ENCODE measurements at regions not wholly inside any gene's neighbourhood (a gene's known extent, or its start where the extent isn't known, plus 50 kb on each side); places are given as distances from the start of the nearest gene placed in this dataset.

DNA sequence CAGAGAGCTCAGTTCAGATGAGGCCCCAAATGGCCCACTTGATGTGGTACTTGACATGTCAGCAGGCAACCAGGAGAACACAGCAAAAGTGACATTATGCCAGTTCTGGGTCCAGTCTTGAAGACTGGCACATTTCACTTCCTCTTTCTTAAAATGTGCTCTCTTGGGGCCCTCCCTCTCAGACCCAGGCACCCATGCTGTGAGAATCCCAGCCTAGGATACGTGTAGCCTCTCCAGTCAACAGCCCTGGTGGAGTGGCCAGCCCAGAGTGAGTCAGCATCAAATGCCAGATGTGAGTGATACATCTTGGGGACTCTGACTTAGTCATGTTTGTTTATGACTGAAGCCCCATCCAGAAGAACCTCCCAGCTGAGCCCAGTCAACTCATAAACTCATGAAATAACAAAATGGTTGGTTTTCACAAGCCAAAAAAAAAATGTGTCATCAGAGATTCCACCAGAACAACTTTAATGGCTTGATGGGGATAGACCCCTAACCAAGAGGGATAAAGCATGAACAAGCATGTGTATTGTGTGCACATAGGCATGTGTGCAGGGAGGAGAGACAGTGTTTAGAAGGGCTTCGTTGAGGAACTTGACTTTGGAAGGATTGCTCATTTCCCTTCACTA is 82.5 kb upstream of the TNRC6C start:
- TF ChIP-seq, protein P1, sequence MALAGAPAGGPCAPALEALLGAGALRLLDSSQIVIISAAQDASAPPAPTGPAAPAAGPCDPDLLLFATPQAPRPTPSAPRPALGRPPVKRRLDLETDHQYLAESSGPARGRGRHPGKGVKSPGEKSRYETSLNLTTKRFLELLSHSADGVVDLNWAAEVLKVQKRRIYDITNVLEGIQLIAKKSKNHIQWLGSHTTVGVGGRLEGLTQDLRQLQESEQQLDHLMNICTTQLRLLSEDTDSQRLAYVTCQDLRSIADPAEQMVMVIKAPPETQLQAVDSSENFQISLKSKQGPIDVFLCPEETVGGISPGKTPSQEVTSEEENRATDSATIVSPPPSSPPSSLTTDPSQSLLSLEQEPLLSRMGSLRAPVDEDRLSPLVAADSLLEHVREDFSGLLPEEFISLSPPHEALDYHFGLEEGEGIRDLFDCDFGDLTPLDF (CRISPR knock-in tag; IDR thresholded peaks at IDR 0.05): no peak
- TF ChIP-seq, protein P2, sequence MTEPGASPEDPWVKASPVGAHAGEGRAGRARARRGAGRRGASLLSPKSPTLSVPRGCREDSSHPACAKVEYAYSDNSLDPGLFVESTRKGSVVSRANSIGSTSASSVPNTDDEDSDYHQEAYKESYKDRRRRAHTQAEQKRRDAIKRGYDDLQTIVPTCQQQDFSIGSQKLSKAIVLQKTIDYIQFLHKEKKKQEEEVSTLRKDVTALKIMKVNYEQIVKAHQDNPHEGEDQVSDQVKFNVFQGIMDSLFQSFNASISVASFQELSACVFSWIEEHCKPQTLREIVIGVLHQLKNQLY (CRISPR knock-in tag; IDR thresholded peaks at IDR 0.05): no peak
- TF ChIP-seq, protein P3, sequence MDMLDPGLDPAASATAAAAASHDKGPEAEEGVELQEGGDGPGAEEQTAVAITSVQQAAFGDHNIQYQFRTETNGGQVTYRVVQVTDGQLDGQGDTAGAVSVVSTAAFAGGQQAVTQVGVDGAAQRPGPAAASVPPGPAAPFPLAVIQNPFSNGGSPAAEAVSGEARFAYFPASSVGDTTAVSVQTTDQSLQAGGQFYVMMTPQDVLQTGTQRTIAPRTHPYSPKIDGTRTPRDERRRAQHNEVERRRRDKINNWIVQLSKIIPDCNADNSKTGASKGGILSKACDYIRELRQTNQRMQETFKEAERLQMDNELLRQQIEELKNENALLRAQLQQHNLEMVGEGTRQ (CRISPR knock-in tag; IDR thresholded peaks at IDR 0.05): no peak
- no peak for TF ChIP-seq NR2C2 (CRISPR knock-in tag; IDR thresholded peaks at IDR 0.05)
- no peak for TF ChIP-seq ELF4 (CRISPR knock-in tag; IDR thresholded peaks at IDR 0.05; ENCODE audit: low read depth)
- no peak for TF ChIP-seq EMX1 (CRISPR knock-in tag; IDR thresholded peaks at IDR 0.05)
- TF ChIP-seq, protein P4, sequence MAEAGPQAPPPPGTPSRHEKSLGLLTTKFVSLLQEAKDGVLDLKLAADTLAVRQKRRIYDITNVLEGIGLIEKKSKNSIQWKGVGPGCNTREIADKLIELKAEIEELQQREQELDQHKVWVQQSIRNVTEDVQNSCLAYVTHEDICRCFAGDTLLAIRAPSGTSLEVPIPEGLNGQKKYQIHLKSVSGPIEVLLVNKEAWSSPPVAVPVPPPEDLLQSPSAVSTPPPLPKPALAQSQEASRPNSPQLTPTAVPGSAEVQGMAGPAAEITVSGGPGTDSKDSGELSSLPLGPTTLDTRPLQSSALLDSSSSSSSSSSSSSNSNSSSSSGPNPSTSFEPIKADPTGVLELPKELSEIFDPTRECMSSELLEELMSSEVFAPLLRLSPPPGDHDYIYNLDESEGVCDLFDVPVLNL (CRISPR knock-in tag; IDR thresholded peaks at IDR 0.05; ENCODE audit: borderline replicate concordance, low read depth): no peak
- TF ChIP-seq, protein P5, sequence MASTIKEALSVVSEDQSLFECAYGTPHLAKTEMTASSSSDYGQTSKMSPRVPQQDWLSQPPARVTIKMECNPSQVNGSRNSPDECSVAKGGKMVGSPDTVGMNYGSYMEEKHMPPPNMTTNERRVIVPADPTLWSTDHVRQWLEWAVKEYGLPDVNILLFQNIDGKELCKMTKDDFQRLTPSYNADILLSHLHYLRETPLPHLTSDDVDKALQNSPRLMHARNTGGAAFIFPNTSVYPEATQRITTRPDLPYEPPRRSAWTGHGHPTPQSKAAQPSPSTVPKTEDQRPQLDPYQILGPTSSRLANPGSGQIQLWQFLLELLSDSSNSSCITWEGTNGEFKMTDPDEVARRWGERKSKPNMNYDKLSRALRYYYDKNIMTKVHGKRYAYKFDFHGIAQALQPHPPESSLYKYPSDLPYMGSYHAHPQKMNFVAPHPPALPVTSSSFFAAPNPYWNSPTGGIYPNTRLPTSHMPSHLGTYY (CRISPR knock-in tag; IDR thresholded peaks at IDR 0.05): no peak
- TF ChIP-seq, protein P6, sequence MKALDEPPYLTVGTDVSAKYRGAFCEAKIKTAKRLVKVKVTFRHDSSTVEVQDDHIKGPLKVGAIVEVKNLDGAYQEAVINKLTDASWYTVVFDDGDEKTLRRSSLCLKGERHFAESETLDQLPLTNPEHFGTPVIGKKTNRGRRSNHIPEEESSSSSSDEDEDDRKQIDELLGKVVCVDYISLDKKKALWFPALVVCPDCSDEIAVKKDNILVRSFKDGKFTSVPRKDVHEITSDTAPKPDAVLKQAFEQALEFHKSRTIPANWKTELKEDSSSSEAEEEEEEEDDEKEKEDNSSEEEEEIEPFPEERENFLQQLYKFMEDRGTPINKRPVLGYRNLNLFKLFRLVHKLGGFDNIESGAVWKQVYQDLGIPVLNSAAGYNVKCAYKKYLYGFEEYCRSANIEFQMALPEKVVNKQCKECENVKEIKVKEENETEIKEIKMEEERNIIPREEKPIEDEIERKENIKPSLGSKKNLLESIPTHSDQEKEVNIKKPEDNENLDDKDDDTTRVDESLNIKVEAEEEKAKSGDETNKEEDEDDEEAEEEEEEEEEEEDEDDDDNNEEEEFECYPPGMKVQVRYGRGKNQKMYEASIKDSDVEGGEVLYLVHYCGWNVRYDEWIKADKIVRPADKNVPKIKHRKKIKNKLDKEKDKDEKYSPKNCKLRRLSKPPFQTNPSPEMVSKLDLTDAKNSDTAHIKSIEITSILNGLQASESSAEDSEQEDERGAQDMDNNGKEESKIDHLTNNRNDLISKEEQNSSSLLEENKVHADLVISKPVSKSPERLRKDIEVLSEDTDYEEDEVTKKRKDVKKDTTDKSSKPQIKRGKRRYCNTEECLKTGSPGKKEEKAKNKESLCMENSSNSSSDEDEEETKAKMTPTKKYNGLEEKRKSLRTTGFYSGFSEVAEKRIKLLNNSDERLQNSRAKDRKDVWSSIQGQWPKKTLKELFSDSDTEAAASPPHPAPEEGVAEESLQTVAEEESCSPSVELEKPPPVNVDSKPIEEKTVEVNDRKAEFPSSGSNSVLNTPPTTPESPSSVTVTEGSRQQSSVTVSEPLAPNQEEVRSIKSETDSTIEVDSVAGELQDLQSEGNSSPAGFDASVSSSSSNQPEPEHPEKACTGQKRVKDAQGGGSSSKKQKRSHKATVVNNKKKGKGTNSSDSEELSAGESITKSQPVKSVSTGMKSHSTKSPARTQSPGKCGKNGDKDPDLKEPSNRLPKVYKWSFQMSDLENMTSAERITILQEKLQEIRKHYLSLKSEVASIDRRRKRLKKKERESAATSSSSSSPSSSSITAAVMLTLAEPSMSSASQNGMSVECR (CRISPR knock-in tag; IDR thresholded peaks at IDR 0.05; ENCODE audit: borderline replicate concordance): no peak
- TF ChIP-seq GRHL2 (CRISPR knock-in tag; IDR thresholded peaks at IDR 0.05; ENCODE audit: insufficient replicate concordance, severe bottlenecking): no peak
- TF ChIP-seq, protein P7, sequence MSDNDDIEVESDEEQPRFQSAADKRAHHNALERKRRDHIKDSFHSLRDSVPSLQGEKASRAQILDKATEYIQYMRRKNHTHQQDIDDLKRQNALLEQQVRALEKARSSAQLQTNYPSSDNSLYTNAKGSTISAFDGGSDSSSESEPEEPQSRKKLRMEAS (CRISPR knock-in tag; IDR thresholded peaks at IDR 0.05): no peak
- no peak for TF ChIP-seq ESRRA (CRISPR knock-in tag; IDR thresholded peaks at IDR 0.05; ENCODE audit: borderline replicate concordance)
- TF ChIP-seq FOXK1 (CRISPR knock-in tag; IDR thresholded peaks at IDR 0.05): no peak
- no peak for TF ChIP-seq SP1 (CRISPR knock-in tag; conservative IDR thresholded peaks at IDR 0.05)
- TF ChIP-seq, protein P8, sequence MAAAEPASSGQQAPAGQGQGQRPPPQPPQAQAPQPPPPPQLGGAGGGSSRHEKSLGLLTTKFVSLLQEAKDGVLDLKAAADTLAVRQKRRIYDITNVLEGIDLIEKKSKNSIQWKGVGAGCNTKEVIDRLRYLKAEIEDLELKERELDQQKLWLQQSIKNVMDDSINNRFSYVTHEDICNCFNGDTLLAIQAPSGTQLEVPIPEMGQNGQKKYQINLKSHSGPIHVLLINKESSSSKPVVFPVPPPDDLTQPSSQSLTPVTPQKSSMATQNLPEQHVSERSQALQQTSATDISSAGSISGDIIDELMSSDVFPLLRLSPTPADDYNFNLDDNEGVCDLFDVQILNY (CRISPR knock-in tag; IDR thresholded peaks at IDR 0.05): no peak
- TF ChIP-seq ZNF263 (CRISPR knock-in tag; IDR thresholded peaks at IDR 0.05; ENCODE audit: low read depth): no peak
- no peak for TF ChIP-seq GTF2I (CRISPR knock-in tag; conservative IDR thresholded peaks at IDR 0.05)
- TF ChIP-seq IRF2 (CRISPR knock-in tag; IDR thresholded peaks at IDR 0.05; ENCODE audit: borderline replicate concordance, low read depth): no peak
- TF ChIP-seq, protein P9, sequence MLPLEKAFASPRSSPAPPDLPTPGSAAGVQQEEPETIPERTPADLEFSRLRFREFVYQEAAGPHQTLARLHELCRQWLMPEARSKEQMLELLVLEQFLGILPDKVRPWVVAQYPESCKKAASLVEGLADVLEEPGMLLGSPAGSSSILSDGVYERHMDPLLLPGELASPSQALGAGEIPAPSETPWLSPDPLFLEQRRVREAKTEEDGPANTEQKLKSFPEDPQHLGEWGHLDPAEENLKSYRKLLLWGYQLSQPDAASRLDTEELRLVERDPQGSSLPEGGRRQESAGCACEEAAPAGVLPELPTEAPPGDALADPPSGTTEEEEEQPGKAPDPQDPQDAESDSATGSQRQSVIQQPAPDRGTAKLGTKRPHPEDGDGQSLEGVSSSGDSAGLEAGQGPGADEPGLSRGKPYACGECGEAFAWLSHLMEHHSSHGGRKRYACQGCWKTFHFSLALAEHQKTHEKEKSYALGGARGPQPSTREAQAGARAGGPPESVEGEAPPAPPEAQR (CRISPR knock-in tag; IDR thresholded peaks at IDR 0.05): no peak
- TF ChIP-seq, protein P10, sequence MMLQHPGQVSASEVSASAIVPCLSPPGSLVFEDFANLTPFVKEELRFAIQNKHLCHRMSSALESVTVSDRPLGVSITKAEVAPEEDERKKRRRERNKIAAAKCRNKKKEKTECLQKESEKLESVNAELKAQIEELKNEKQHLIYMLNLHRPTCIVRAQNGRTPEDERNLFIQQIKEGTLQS (CRISPR knock-in tag; conservative IDR thresholded peaks at IDR 0.05): no peak
- ChIA-PET POLR2A (no interaction called here), CTCF (no interaction called here)
- peaks cover 11% of the 10 kb centered on the region for H3K36me3 Mint-ChIP-seq
- ATAC-seq (no peak), DNase-seq (ENCODE audit: low spot score) (no peak)
- H3K27ac Mint-ChIP-seq: no peak overlapping the region
- H3K9me3 Mint-ChIP-seq: peaks cover 19% of the 10 kb centered on the region
- peaks cover 10% of the 10 kb centered on the region for H3K27me3 Mint-ChIP-seq (ENCODE audit: low read depth)
- H3K4me3 Mint-ChIP-seq: no peak overlapping the region
- H3K4me1 Mint-ChIP-seq: peaks cover 9% of the 10 kb centered on the region; the same call in 1 of the 2 replicates

Data from WTC11 (cell line).